CD4-positive, alpha-beta T cell (primary cell): ENCODE measurements at regions not wholly inside any gene's neighbourhood (a gene's known extent, or its start where the extent isn't known, plus 50 kb on each side); places are given as distances from the start of the nearest gene placed in this dataset.

Experiments used
- ATAC-seq: fragments of 200-7000 bp; cut with Tn5 transposase; one replicate; pipeline ENCODE4 v1.10.0; 2022; ENCODE audit warnings: mild to moderate bottlenecking; ENCODE audit not compliant: poor library complexity
- CTCF ChIA-PET: fragments of 350-600 bp; sonication (Branson Sonifier 250); formaldehyde crosslinking; loops from one replicate; lab custom pipeline; 2021; ENCODE audit warnings: antibody characterized with exemption, inconsistent platforms; lab: Charles Lee
- POLR2A ChIA-PET: fragments of 350-600 bp; sonication (Branson Sonifier 250); formaldehyde crosslinking; loops from one replicate; lab custom pipeline; 2021; ENCODE audit warnings: antibody characterized with exemption, inconsistent platforms; lab: Charles Lee
- DNase-seq, 14 experiments: peaks; one replicate each; pipeline ENCODE4 v3.0.0-alpha.2; 2013 to 2020; ENCODE audit warnings: mixed read lengths in 2 of 14
- H3K27ac ChIP-seq, 2 donors: one replicate each; pipeline versions ENCODE4 v1.5.1 to v1.7.0; 2013; ENCODE audit warnings: low read length in 2 of 2, low read depth in 1 of 2, mild to moderate bottlenecking in 1 of 2
- H3K27me3 ChIP-seq, 2 experiments: 1 replicate in 1 of 2; 2 replicates in 1 of 2; pipeline versions ENCODE4 v1.6.1 to v1.7.0; 2013; ENCODE audit warnings: low read length in 2 of 2, control low read depth in 1 of 2, mild to moderate bottlenecking in 1 of 2, moderate library complexity in 1 of 2; ENCODE audit not compliant: insufficient read depth in 2 of 2, control insufficient read depth in 1 of 2
- H3K36me3 ChIP-seq: one replicate; pipeline ENCODE4 v1.6.1; 2013; ENCODE audit warnings: low read length, control low read depth; ENCODE audit not compliant: insufficient read depth
- H3K4me1 ChIP-seq: one replicate; pipeline ENCODE4 v1.6.1; 2013; ENCODE audit warnings: low read length, control low read depth; ENCODE audit not compliant: insufficient read depth
- H3K4me3 ChIP-seq: one replicate; pipeline ENCODE4 v1.5.1; 2013; ENCODE audit warnings: mild to moderate bottlenecking, low read length, moderate library complexity
- H3K9me3 ChIP-seq, 2 experiments: 1 replicate in 1 of 2; 2 replicates in 1 of 2; pipeline versions ENCODE4 v1.6.1 to v1.7.0; 2013; ENCODE audit warnings: low read length in 2 of 2, mild to moderate bottlenecking in 2 of 2, control low read depth in 1 of 2, moderate library complexity in 1 of 2; ENCODE audit not compliant: control insufficient read depth in 1 of 2, insufficient read depth in 1 of 2
- H3K27ac Mint-ChIP-seq: one replicate; pipeline ENCODE4 v1.8.0; 2020; ENCODE audit warnings: mixed read lengths
- H3K27me3 Mint-ChIP-seq: one replicate; pipeline ENCODE4 v1.8.0; 2021; ENCODE audit warnings: mixed read lengths
- H3K36me3 Mint-ChIP-seq: one replicate; pipeline ENCODE4 v1.8.0; 2021; ENCODE audit warnings: low read depth, mixed read lengths
- H3K4me1 Mint-ChIP-seq: one replicate; pipeline ENCODE4 v1.8.0; 2021; ENCODE audit warnings: low read depth, mixed read lengths
- H3K4me3 Mint-ChIP-seq: one replicate; pipeline ENCODE4 v1.8.0; 2020; ENCODE audit warnings: mild to moderate bottlenecking, mixed read lengths
- H3K9me3 Mint-ChIP-seq: one replicate; pipeline ENCODE4 v1.8.0; 2020; ENCODE audit warnings: mixed read lengths
- intact Hi-C, 2 experiments: fragments of 100-400 bp; cut with DNase I in 1 of 2; cut with micrococcal nuclease in 1 of 2; formaldehyde crosslinking; loops; one replicate each; pipeline versions ENCODE4 v1.15.1 to v1.9.0; 2023 to 2025; cut with DNase I, micrococcal nuclease
- TF ChIP-seq, protein P1 (sequence below): fragments of 200-600 bp; IDR thresholded peaks from one replicate; pipeline ENCODE4 v1.8.0; 2022; ENCODE audit warnings: antibody characterized with exemption, mild to moderate bottlenecking

DNA sequence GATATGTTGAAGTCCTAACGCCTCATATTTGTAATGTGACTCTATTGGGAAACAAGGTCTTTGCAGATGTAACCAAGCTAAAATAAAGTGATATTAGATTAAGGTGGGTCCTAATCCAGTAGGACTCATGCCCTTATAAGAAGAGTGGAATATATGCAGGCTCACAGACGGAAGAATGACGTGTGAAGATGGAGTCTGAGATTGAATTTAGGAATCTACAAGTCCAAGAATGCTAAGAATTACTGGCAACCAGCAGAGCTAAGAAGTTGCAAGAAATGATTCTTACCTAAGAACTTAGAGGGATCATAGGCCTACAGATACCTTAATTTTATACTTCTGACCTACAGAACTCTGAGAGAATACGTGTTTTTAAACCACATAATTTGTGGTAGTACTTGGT lies 350.0 kb upstream of the ST8SIA4 start:
- H3K4me3 ChIP-seq, result no peak overlapping the region
- CTCF ChIA-PET, result no interaction called here
- intact Hi-C loops, result no loop called here

DNA sequence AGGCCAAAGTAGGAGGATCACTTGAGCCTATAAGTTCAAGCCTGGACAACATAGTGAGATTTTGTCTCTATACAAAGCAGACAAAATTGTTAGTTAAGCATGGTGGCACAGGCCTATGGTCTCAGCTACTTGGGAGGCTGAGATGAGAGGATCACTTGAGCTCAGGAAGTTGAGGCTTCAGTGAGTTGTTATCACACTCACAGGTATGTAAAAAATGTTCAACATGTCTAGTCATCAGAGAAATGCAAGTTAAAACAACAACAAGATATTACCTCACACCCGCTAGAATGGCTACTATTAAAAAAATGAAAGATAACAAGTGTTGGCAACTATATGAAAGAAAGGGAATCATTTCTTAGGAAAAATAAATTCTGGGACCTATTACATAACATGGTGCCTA lies 341.5 kb upstream of the ST8SIA4 start:
- Mint-ChIP-seq H3K27me3 (peaks cover 8% of the 10 kb centered on the region), H3K9me3 (peaks cover 10% of the 10 kb centered on the region), H3K27ac (no peak overlapping the region), H3K4me1 (no peaks in the 10 kb centered on the region), H3K4me3 (no peak overlapping the region), H3K36me3 (no peaks in the 10 kb centered on the region)
- ChIA-PET CTCF (interaction anchor here (0.6 kb wide), 1 partner anchor 469 kb away, joined by 3 read pairs; no protein-coding TSS in a partner anchor), POLR2A (no interaction called here)
- Histone ChIP-seq H3K4me3 (no peak overlapping the region), H3K4me1 (no peaks in the 10 kb centered on the region), H3K27me3 (peaks cover 0 to 2% of the 10 kb centered on the region in 2 experiments), H3K27ac (no peak overlapping the region), H3K9me3 (no peaks in the 10 kb centered on the region), H3K36me3 (no peaks in the 10 kb centered on the region)
- DNase-seq (no peak), ATAC-seq (no peak)
- TF ChIP-seq, protein P1, sequence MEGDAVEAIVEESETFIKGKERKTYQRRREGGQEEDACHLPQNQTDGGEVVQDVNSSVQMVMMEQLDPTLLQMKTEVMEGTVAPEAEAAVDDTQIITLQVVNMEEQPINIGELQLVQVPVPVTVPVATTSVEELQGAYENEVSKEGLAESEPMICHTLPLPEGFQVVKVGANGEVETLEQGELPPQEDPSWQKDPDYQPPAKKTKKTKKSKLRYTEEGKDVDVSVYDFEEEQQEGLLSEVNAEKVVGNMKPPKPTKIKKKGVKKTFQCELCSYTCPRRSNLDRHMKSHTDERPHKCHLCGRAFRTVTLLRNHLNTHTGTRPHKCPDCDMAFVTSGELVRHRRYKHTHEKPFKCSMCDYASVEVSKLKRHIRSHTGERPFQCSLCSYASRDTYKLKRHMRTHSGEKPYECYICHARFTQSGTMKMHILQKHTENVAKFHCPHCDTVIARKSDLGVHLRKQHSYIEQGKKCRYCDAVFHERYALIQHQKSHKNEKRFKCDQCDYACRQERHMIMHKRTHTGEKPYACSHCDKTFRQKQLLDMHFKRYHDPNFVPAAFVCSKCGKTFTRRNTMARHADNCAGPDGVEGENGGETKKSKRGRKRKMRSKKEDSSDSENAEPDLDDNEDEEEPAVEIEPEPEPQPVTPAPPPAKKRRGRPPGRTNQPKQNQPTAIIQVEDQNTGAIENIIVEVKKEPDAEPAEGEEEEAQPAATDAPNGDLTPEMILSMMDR, result no peak
- intact Hi-C loops, result no loop called here

More for the DNA sequence above, 350.0 kb upstream of the ST8SIA4 start:
- no peaks in the 10 kb centered on the region for H3K36me3 Mint-ChIP-seq
- no peaks in the 10 kb centered on the region for H3K36me3 ChIP-seq
- no peaks in the 10 kb centered on the region for H3K9me3 Mint-ChIP-seq
- TF ChIP-seq, protein P1, result no peak
- no peak overlapping the region for H3K4me3 Mint-ChIP-seq
- no peaks in the 10 kb centered on the region for H3K27me3 ChIP-seq
- no peaks in the 10 kb centered on the region for H3K9me3 ChIP-seq
- no peak overlapping the region for H3K27ac ChIP-seq
- H3K27me3 Mint-ChIP-seq, result no peaks in the 10 kb centered on the region
- ATAC-seq (no peak), DNase-seq (no peak)
- H3K4me1 ChIP-seq, result no peaks in the 10 kb centered on the region
- no peak overlapping the region for H3K27ac Mint-ChIP-seq
- H3K4me1 Mint-ChIP-seq, result no peaks in the 10 kb centered on the region
- POLR2A ChIA-PET, result no interaction called here

DNA sequence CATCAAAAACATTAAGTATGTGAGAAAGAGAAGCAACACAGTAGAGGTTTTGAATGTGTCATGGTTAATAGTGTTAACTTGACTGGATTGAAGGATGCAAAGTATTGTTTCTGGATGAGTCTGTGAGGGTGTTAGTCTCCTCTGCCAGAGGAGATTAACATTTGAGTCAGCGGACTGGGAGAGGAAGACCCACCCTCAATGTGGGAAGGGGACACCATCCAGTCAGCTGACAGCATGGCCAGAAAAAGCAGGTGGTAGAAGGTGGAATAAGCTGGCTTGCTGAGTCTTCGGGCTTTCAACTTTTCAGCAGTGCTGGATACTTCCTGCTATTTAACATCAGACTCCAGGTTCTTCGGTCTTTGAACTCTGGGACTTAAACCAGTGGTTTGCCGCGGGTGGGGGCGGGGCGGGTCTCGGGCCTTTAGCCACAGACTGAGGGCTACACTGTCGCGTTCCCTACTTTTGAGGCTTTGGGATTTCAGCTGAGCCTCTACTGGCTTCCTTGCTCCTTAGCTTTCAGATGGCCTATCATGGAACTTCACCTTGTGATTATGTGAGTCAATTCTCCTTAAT lies 309.9 kb upstream of the ST8SIA4 start:
- H3K9me3 Mint-ChIP-seq, result no peaks in the 10 kb centered on the region
- H3K27me3 ChIP-seq, result no peaks in the 10 kb centered on the region

More for the DNA sequence above, 309.9 kb upstream of the ST8SIA4 start:
- ChIA-PET CTCF (no interaction called here), POLR2A (no interaction called here)
- Mint-ChIP-seq H3K27ac (no peak overlapping the region), H3K27me3 (no peaks in the 10 kb centered on the region), H3K4me1 (no peaks in the 10 kb centered on the region), H3K4me3 (no peak overlapping the region), H3K36me3 (no peaks in the 10 kb centered on the region)
- Histone ChIP-seq H3K27ac (no peak overlapping the region), H3K36me3 (no peaks in the 10 kb centered on the region), H3K4me3 (no peak overlapping the region), H3K4me1 (no peaks in the 10 kb centered on the region), H3K9me3 (peaks cover 0 to 3% of the 10 kb centered on the region in 2 experiments)
- DNase-seq (no peak), ATAC-seq (no peak)
- TF ChIP-seq, protein P1, result no peak
- intact Hi-C loops, result no loop called here
